Smooth muscle cell of the brain vasculature (primary cell): ENCODE measurements at regions not wholly inside any gene's neighbourhood (a gene's known extent, or its start where the extent isn't known, plus 50 kb on each side); places are given as distances from the start of the nearest gene placed in this dataset.
"Not testable (repeated sequence)": the region's sequence is repeated elsewhere in the genome, so short reads cannot be mapped to it uniquely, and the experiment has no call there.

Experiments used
- DNase-seq: peaks from one replicate; pipeline ENCODE4 v3.0.0-alpha.2; 2012; ENCODE audit warnings: low read depth, low spot score

DNA sequence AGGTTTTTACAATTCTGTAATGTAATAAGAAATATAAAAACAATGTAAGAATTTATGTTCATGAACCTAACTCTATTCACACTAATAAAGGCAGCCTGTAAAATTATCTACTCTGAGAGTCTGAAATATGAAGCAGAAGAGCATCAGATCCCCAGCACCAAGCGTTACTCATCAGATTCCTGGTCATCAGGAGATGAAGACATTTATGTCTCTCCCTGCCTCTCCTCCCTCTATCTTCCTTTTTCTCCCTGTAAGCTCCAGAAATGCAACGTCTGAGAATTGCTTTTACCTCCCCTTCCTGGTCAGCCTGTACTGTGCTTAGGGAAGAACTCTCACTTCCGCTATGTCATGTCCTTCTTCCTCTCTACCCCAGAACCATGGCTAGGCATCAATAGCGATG, 114.4 kb upstream of the SLIT3 start:
- DNase-seq: no peak

DNA sequence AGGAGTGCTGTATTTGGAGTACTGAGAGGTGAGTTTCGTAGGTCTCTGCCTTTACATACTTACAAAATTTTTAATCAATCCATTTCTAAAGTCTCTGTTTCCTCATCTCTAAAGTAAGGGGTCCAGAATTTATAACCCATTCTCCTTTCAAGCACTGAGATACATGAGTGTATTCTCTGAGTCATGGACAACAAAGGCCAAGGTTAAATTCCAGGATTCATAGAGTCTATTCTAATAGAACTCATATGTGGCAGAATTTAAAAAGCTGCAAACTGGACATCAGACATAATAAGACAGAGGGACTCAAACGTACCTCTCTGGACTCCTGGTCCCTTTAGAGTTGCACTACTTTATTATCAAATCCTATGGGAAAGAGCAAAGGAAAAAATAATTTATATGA, 112.5 kb upstream of the SLIT3 start:
- no peak for DNase-seq

DNA sequence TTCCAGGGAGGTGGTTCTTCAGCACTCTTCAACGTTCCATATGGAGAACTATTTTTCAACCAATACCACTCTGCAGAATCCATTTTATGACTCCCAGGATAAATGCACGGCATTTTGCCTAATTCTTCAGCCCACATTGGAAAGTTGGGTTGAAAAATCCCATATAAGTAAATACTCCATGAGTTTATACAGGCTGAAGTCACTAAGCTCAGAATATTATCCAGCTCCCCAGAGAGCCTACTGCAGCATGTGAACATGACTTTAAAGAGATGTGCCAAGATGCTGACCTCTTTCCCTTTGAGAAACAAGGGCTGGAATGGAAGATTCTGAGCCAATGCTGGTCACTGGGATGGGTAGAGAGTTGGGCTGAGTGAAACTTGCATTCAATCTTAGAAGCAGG, 111.9 kb upstream of the SLIT3 start:
- no peak for DNase-seq

DNA sequence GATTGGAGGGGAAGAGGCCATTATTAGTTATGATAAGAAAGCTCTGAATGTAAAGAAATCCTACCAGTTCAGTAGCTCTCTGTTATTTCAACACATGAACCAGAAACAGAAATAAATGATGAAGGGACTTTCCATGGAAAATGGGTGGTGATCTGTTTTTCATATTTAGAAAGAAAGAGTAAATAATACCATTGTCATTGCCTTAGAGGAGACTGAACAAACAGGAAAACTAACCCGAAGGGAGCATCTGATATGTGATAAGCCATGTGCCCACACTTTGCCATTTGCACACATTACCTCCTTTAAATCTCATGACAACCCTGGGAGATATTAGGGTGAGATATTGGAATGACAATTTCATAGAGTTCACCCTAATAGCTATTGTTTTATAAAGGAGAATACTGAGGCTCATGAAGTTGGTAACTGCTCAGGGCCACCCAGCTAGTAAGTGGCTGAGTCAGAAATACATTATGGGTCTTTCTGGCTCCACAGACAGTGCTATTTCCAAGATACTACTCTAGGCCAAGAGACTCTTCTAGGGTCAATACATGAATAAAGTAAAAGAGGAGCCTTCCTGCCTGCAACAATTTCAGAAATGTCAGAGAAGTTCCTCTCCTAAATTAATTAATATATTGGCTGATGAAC, 111.0 kb upstream of the SLIT3 start:
- DNase-seq: no peak

DNA sequence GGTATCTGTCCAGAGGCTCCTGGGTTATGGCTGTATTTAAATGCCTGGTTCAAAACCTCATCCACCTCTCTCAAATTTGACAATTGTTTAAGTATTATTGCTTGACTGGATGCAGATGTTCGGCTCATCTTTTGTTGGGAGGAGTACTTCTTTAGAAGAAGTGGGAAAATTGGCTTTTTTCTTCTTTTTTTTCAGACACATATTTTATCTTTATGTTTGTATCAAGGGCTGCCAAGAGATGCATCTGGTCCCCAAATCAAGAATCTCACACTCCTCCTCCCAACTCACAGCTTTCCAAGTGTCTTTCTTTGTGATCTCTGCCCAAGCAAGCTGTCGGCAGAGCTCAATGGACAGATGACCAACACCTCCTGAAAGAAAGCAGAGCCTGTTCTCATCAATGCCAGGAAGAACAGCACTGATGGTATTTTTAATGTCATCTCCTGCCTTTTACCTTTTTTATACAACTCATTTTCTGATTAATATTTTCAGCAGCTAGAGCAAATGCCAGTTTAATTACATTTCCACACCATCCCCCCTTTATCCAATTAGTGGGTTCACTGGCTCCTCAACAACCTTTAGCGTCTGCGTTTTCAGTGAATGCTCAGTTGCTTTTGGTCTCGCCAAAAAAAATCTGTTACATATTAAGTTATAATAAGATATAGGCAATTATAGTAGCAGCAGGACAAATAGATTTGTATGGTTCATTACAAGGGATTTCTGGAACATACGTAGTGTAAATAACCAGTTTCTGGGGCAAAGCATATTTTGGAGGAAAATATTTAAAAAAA, 110.3 kb upstream of the SLIT3 start:
- DNase-seq: no peak

DNA sequence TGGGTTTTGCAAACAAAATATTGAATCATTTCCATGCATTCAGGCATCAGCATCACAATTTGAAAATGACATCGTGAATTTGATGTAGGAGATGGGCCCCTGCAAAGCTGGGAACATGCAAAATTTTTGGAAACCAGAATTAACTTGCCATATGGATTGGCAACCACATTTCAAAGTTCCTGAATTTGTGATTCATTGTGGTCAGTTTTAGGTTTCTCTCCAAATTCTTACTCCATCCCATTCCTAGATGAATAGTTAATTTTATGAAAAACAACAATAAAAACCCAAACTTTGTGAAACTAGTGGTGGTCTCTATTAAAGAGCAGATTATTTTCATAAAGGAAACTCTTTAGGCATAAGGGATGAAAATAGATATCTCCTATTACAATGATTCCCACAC, 107.8 kb upstream of the SLIT3 start:
- DNase-seq: no peak

DNA sequence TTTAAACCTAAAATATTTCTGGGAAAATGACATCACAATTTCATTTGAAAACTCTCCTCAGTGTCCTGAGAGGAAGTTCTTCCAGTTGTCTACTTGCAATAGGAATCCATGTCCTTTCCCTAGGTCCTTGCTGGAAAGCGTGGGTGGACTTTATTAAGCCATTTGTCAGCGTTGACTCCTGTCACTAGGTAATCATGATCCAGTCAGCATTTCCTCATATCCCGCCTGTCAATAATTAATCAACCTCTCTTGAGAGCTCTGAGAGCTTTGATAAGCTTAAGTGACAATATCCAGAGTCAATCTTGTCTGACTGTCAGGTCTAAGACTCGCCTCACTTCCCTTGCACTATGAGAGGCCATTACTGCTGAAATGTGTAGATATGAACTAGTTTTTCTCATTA, 107.2 kb upstream of the SLIT3 start:
- DNase-seq: no peak

DNA sequence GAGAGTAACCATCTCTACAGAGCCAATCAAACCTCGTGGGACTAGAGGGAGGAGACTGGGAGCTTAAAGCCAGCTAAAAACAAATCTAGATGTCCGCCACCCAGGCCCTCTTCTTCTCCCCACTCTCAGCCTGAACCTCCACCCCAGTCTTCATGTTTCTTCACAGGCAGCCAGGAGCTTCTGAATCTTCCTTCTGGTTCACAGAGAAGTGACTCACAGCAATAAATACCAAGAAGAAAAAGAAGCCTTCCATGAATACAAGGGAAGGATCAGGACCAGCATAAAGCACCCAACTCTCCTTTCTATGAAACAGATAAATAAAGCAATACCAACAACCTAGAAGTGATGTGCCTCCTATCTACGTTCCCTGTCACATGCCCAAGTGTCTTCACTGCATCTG, 103.3 kb upstream of the SLIT3 start:
- DNase-seq: no peak

DNA sequence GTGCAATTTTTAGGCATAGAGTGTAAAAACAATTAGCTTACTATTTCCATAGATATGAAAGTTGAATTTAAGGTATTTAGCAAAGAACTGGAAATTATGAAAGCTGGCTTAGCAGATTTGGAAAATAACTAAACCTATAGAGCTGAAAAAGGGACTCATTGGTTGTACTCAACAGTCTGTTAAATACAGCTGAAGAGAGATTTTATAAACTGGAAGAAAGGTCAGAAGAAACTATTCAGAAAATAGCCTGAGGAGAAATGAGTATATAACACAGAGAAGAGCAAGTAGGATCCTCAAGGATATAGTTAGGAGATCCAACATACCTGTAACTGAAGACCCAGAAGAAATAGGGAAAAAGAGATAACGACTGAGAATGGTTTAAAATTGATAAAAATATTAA, 97.6 kb upstream of the SLIT3 start:
- DNase-seq: no peak

DNA sequence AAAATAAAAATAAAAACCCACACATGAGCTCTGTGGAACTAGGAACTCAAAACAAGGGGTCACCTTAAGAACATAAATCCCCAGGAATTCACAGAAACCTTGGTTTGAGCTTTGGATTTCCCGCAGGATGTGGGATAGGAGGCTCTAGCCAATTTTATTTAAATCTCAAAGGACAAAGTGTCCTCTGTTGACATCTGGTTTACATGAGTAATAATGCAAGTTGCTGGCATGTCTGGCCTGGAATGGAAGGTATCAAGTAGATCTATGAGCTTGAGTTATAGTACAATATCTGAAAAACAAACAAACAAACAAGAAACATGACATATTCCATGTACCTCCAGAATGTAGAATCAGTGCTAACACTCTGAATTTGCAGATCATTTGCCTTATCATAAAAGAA, 94.2 kb upstream of the SLIT3 start:
- DNase-seq: no peak

DNA sequence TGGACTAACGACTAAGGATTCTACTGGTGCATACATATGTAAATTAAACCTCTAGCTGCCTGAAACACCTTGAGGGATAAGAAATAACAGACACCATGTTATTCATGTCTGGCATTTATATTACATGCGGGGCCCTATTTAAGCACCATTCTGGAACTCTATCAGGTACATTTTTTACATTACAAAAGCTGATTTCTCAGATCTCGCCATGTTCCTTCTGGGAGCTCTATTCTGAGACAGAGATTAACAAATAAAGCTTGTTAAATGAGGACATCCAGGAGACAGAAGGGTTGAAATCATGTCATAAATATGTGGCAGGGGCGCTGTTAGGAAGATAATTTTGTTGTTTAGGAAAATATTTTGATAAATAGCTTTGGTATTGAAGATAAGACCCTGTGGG, 93.4 kb upstream of the SLIT3 start:
- DNase-seq: no peak

DNA sequence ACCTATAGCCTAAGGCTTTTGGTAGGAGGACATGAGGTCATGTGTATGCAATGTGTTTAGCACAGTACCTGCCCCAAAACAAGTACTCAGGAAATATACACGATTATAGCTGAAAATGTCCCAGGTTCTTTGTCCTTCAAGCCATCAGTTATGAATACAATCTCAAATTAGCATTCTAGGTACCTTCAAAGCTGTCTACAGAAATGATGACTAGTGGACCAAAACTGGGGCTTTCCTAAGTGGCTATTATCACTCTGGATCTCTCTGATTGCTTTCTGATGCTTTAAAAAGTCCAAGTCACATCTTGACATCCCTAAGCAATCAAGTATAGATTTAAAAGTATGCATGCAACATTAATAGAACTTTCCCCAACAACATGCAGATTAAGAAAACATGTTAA, 93.0 kb upstream of the SLIT3 start:
- DNase-seq: no peak

DNA sequence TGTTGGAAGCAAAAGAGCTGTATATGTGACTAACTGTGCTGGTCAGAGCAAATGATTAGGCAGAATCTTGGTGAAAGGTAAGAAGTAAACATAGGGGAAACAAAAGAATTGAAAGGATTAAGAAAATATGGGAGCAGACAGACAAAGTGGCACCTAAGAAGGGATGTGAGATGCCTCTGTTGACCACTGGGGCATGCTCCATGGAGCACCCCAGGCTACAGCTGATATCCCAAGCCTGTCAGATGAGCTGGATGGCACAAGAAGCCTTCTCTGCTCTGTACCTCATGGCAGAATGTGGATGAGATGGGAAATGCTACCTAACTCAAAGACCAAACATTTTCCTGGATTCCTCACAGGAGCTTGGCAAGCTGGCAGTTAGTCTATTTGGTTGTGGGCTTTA, 89.3 kb upstream of the SLIT3 start:
- no peak for DNase-seq

DNA sequence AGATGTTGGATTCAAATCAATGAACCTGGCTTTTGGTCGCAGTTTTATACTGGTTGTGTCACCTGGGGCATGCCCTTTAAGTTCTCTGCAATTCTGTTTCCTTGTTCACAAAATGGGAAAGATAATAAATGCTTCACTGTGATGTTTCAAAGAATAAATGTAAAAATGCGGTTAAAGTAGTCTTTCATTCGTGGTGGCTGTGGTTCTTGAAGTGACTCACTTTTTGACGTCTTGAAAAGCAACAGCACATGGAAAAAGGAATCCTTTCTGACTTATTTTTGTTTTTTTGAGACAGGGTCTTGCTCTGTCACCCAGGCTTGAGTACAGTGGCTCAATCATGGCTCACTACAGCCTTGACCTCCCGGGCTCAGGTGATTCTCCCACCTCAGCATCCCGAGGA, 88.4 kb upstream of the SLIT3 start:
- DNase-seq: no peak

DNA sequence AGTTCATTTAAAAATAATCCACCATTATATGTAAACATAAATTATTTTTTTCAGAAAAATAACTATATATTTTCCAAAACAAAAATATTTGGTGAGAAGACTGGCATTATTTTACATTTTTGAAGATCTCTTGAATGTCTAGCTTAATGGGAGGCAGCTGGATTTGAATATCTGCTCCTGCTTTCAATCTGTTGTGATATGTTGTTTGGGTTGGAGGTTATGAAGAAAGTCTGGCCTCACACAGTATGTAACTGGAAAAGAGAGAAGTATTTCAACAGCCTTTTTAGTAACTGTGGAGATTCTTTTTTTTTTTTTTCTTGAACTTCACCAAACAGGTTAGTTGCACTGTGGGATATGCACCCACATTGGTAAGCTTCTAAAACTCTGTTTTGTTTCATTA, 84.7 kb upstream of the SLIT3 start:
- no peak for DNase-seq

DNA sequence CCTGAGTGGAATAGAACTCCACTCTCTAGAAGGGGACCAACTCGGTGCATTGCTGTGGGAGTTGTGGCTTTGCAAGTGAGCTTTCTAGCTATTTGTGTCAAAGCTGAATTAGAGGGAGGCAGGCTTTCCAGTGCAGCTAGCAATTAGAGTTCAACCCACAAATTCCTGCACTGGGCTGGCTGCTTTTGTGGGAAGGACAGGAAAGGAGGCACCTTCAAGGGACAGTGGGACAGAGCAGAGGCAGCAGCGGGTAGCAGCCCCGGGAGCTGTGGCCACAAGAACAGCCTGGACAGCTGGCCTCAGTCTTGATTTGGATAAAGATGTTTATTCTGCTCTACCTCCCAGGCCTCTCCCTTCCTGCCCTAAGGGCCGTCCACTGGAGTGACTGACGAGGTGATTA, 83.7 kb upstream of the SLIT3 start:
- DNase-seq: no peak

DNA sequence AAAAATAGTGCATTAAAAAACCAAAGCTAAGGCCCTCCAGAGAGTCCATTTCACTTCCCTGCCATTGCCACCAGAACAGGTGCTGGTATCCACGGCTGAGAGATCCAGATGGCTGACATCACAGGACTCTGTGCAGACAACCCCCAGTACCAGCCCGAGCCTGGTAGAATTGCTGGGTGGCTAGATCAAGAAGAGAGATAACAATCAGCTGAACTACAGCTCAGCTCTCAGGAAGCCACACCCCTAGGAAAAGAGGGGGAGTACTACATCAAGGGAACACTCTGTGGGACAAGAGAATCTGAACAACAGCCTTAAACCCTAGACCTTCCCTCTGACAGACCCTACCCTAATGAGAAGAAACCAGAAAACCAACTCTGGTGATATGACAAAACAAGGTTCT, 73.8 kb upstream of the SLIT3 start:
- no peak for DNase-seq

DNA sequence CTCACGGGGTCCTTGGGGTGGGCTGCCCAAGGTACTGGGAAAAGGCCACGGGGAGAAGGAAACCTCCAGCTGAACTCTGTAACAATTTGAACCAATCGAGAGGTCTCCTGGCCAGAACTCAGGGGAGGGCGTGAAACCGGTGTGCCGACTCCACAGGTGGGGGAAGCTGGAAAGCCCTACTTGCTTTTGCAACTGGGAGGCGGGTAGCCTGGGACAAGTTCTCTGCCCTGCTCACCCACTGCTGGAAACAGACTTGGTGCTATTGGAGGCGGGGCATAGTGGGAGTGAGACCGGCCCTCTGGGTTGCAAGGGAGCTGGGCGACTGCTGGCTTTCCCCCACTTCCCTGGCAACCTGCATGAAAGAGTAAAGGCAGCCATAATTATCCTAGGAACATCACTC, 73.2 kb upstream of the SLIT3 start:
- no peak for DNase-seq

DNA sequence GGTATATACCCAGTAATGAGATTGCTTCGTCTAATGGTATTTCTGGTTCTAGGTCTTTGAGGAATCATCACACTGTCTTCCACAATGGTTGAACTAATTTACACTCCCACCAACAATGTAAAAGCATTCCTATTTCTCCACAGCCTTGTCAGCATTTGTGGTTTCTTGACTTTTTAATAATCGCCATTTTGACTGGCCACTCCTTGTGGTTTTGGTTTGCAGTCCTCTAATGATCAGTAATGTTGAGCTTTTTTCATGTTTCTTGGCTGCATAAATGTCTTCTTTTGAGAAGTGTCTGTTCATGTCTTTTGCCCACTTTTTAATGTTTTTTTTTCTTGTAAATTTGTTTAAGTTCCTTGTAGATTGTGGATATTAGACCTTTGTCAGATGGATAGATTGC, 70.9 kb upstream of the SLIT3 start:
- DNase-seq: not testable (repeated sequence)

DNA sequence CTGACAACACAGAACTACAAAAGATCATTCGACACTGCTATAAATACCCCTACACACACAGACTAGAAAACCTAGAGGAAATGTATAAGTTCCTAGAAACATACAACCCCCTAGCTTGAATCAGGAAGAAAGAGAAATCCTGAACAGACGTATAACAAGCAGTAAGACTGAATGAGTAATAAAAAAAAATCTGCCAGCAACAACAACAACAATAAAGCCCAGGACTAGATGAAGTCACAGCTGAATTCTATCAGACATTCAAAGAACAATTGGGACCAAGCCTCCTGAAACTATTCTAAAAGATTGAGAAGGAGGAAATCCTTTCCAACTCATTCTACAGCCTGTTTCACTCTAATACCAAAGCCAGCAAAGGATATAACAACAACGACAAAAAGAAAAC, 68.2 kb upstream of the SLIT3 start:
- no peak for DNase-seq

DNA sequence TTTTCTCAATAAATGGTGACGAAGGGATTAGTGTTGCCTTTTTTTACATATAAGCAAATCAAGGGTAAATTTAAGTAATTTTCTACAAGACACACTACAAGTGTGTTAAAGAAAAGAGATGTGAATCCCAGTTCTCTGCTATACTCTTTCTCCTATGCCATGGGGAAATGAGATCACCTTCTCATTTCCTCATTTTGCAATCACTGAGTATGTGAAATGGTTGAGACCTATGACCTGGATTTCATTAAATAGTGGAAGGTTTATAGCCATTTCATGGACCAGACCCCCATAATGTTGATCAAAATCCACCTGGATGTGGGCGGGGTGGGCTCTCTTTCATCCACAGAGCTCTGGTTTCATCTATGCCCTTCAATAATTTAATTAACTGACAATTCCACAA, 66.9 kb upstream of the SLIT3 start:
- DNase-seq: no peak

DNA sequence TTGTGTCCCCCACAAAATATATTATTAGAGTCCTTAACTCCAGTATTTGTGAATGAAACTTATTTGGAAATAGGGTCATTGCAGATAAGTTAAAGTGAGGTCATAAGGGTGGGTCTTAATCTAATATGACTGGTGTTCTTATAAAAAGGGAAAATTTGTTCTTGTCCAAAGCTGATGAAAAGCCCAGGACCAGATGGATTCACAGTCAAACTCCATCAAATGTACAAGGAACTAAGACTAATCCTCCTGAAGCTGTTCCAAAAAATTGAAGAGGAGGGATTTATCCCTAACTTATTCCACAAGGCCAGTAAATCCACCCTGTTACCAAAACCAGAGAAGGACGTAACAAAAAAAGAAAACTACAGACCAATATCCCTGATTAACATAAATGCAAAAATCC, 56.4 kb upstream of the SLIT3 start:
- no peak for DNase-seq

DNA sequence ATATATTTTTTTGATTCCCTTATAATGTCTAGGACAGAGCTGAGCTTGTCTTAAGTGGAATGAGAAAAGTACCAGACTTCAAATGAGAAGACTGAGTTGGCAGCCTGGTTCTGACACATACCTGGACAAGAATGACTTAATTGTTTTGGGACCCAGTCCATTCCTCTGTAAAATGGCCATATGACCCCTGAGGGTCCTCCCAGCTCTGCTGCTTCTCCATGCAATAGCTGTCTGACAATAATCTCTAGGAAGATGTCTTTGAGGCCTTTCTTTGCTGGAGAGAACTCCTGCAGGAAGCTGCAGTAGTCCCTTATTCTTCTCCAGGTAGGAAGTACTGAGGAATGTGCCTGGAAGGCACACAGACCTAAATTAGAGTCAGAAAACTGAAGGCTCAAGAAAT, 55.9 kb upstream of the SLIT3 start:
- DNase-seq: no peak

DNA sequence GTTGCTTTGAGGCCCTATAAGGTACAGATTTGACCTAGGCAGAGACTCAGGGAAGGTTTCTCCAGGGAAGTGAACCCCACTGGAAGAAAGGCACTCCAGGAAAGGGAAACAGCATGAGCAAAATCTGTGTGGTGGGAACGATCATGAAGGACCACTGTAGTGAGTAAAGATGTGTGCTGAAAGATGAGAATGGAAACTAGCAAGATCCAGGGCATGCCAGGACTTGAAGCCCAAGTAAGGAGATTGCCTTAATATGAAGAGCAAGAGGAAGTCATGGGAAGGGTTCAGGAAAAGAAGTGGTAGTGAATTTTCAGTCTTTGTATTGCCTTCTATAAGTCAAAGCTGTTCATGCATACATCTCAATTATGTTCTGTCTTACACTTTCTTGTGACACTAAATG, 55.2 kb upstream of the SLIT3 start:
- no peak for DNase-seq
